GM19438 (cell line): ENCODE measurements at regions not wholly inside any gene's neighbourhood (a gene's known extent, or its start where the extent isn't known, plus 50 kb on each side); places are given as distances from the start of the nearest gene placed in this dataset.

Experiments used
- ATAC-seq: cut with Tn5 transposase; IDR thresholded peaks from one replicate; pipeline ENCODE4 v1.9.1; 2021; ENCODE audit warnings: low read depth; ENCODE audit not compliant: unreplicated experiment

GRCh38 chr18:78296166-78296565 is 683.5 kb upstream of the SALL3 start:
- ATAC-seq, result no peak

- no peak for ATAC-seq
Measured at GRCh38 chr18:78297048-78297447, 682.6 kb upstream of the SALL3 start.

GRCh38 chr18:78303519-78304191 is 676.0 kb upstream of the SALL3 start:
- ATAC-seq, result no peak

GRCh38 chr18:78304192-78305164 is 675.1 kb upstream of the SALL3 start:
- no peak for ATAC-seq

- ATAC-seq, result no peak
Measured at GRCh38 chr18:78305789-78306188, 673.8 kb upstream of the SALL3 start.

GRCh38 chr18:78309307-78309706 is 670.3 kb upstream of the SALL3 start:
- no peak for ATAC-seq

- no peak for ATAC-seq
Measured at GRCh38 chr18:78309924-78310323, 669.7 kb upstream of the SALL3 start.

- ATAC-seq, result no peak
Measured at GRCh38 chr18:78319264-78319663, 660.4 kb upstream of the SALL3 start.

- ATAC-seq, result no peak
Measured at GRCh38 chr18:78319961-78320360, 659.7 kb upstream of the SALL3 start.

GRCh38 chr18:78321402-78321801 is 658.2 kb upstream of the SALL3 start:
- no peak for ATAC-seq

GRCh38 chr18:78323453-78324197 is 656.0 kb upstream of the SALL3 start:
- ATAC-seq, result no peak

GRCh38 chr18:78327643-78328042 is 652.0 kb upstream of the SALL3 start:
- no peak for ATAC-seq

- ATAC-seq, result no peak
Measured at GRCh38 chr18:78330766-78331165, 648.9 kb upstream of the SALL3 start.

- ATAC-seq, result no peak
Measured at GRCh38 chr18:78352910-78353309, 626.7 kb upstream of the SALL3 start.

GRCh38 chr18:78362198-78362597 is 617.4 kb upstream of the SALL3 start:
- no peak for ATAC-seq

GRCh38 chr18:78363556-78364387 is 615.8 kb upstream of the SALL3 start:
- ATAC-seq, result no peak

- no peak for ATAC-seq
Measured at GRCh38 chr18:78364388-78364960, 615.1 kb upstream of the SALL3 start.

GRCh38 chr18:78367996-78368395 is 611.6 kb upstream of the SALL3 start:
- ATAC-seq, result no peak

- no peak for ATAC-seq
Measured at GRCh38 chr18:78368726-78369125, 610.9 kb upstream of the SALL3 start.

GRCh38 chr18:78376046-78376445 is 603.6 kb upstream of the SALL3 start:
- ATAC-seq, result no peak
